ENCODE measurements at regions not wholly inside any gene's neighbourhood (a gene's known extent, or its start where the extent isn't known, plus 50 kb on each side); places are given as distances from the start of the nearest gene placed in this dataset.
"Not testable (repeated sequence)": the region's sequence is repeated elsewhere in the genome, so short reads cannot be mapped to it uniquely, and the experiment has no call there.

- no peak for DNase-seq
Measured at GRCh38 chrX:146581981-146582712, 227.4 kb upstream of the CXorf51B start.

- peak; percentile 14 for DNase-seq
Measured at GRCh38 chrX:146602246-146602645, 207.3 kb upstream of the CXorf51B start.

DNA sequence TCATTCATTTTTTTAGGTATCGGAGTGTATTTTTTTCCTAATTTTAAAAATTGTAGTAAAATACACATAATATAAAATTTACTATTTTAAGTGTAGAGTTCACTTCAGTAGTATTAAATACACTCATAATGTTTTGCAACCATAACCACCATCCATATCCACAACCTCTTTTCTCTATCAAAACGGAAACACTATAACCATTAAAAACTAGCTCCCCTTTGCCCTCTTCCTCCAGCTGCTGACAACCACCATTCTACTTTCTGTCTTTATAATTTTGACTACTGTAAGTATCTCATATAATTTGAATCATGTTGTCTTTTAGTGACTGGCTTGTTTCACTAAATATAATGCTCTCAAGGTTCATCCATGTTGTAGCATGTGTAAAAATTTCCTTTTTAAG, 205.4 kb upstream of the CXorf51B start:
- no peak for DNase-seq

DNA sequence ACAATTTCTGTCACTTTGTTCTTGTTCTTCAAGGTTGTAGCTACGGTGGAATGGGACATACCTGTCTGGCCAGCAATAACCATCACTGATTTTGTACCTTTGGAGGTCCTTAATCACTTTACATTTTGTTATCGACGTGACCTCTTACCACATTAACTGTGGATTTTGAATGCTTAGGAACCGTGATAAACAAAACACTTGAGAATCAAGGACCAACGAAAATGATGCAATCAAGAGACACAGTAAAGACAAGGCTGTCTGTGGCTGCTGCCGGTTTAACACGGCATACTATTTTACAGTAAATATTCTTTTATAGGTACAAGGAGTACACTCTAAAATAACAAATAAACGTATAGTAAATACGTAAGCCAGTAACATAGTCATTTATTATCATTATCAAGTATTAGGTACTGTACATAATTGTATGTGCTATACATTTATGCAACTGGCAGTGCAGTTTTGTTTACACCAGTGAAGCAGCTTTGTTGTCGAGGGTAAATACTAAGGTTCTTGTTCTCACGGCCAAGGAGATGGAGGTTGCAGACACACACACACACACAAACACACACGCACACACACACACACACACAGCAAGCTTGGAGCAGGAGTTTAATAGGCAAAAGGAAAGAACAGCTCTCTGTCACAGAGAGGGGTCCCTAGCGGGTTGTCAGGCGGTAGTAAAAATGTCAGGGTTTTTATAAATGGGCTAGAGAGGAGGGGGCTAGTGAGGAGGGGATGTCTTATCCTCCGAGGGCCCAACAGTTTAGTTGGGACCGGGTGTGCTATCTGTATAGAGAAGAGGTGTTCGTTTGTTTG, 194.7 kb upstream of the CXorf51B start:
- DNase-seq = peak; percentile 6

GRCh38 chrX:146615628-146616348, 193.8 kb upstream of the CXorf51B start:
- no peak for DNase-seq

- not testable (repeated sequence) for DNase-seq
Measured at GRCh38 chrX:146619943-146620342, 189.6 kb upstream of the CXorf51B start.

GRCh38 chrX:146658379-146658778, 151.2 kb upstream of the CXorf51B start:
- no peak for DNase-seq

- DNase-seq = no peak
Measured at GRCh38 chrX:146707781-146708180, 101.8 kb upstream of the CXorf51B start.

GRCh38 chrX:146708866-146709265, 100.7 kb upstream of the CXorf51B start:
- not testable (repeated sequence) for DNase-seq

GRCh38 chrX:146754268-146754667, 55.3 kb upstream of the CXorf51B start:
- DNase-seq = no peak

GRCh38 chrX:146755214-146755613, 54.4 kb upstream of the CXorf51B start:
- no peak for DNase-seq

All from NCI-H1105 (cell line).